HL-60 (cell line): ENCODE measurements at regions not wholly inside any gene's neighbourhood (a gene's known extent, or its start where the extent isn't known, plus 50 kb on each side); places are given as distances from the start of the nearest gene placed in this dataset.

Source experiments
- CTCF ChIP-seq: IDR thresholded peaks from one replicate; pipeline ENCODE4 v1.5.1; 2011; ENCODE audit warnings: low read length, control low read depth, inconsistent platforms; ENCODE audit not compliant: insufficient read depth
- POLR2AphosphoS5 ChIP-seq: IDR thresholded peaks from 2 replicates; pipeline ENCODE4 v1.6.1; 2012; ENCODE audit warnings: low read depth

DNA sequence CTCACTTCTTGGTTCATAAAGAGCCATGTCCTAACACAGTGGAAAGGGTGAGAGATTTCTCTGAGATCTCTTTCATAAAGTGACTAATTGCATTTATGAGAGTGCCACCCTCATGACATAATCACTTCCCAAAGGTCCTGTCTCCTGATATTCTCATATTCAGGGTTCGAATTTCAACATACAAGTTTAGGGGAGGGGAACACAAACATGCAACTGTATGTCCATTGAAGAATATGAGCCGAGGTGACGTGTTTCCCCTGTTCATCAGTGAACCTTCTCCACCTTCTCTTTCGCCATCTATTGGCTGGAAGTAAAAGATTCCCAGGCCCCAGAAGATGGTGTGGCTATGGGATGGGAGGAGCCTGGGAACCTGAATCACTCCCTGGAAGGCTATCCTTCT lies 354.2 kb upstream of the ATP2B1 start:
- no peak for TF ChIP-seq CTCF
- TF ChIP-seq POLR2AphosphoS5: no peak
